Mesendoderm (in vitro differentiated cells): ENCODE measurements at regions not wholly inside any gene's neighbourhood (a gene's known extent, or its start where the extent isn't known, plus 50 kb on each side); places are given as distances from the start of the nearest gene placed in this dataset.

Experiments
- DNase-seq: peaks from one replicate; pipeline ENCODE4 v3.0.0; 2013
- H2AK5ac ChIP-seq: 2 replicates; pipeline ENCODE4 v1.6.1; 2013; ENCODE audit warnings: low read length, inconsistent platforms
- H2BK120ac ChIP-seq: 2 replicates; pipeline ENCODE4 v1.6.1; 2013; ENCODE audit warnings: low read depth, mild to moderate bottlenecking, low read length, moderate library complexity, mixed read lengths
- H2BK15ac ChIP-seq: replicated peaks from 2 replicates; pipeline ENCODE4 v1.6.1; 2013; ENCODE audit warnings: low read depth, mild to moderate bottlenecking, moderate library complexity
- H2BK5ac ChIP-seq: 2 replicates; pipeline ENCODE4 v1.6.1; 2013; ENCODE audit warnings: low read length, inconsistent platforms
- H3K18ac ChIP-seq: 2 replicates; pipeline ENCODE4 v1.6.1; 2013; ENCODE audit warnings: mild to moderate bottlenecking, low read length, mixed read lengths
- H3K23ac ChIP-seq: one replicate; pipeline ENCODE4 v1.6.1; 2013; ENCODE audit warnings: low read length
- H3K27ac ChIP-seq: 2 replicates; pipeline ENCODE4 v1.5.1; 2013; ENCODE audit warnings: low read depth, mild to moderate bottlenecking, inconsistent platforms, low read length, moderate library complexity
- H3K27me3 ChIP-seq: 2 replicates; pipeline ENCODE4 v1.6.1; 2013; ENCODE audit warnings: low read length, control low read depth, mild to moderate bottlenecking, inconsistent platforms; ENCODE audit not compliant: insufficient read depth, poor library complexity
- H3K36me3 ChIP-seq: 2 replicates; pipeline ENCODE4 v1.6.1; 2013; ENCODE audit warnings: low read length, inconsistent platforms; ENCODE audit not compliant: control insufficient read depth, insufficient read depth
- H3K4ac ChIP-seq: one replicate; pipeline ENCODE4 v1.6.1; 2013; ENCODE audit warnings: low read depth, mild to moderate bottlenecking, low read length, moderate library complexity
- H3K4me1 ChIP-seq: 2 replicates; pipeline ENCODE4 v1.6.1; 2013; ENCODE audit warnings: low read depth, low read length, inconsistent platforms; ENCODE audit not compliant: control insufficient read depth
- H3K4me2 ChIP-seq: 2 replicates; pipeline ENCODE4 v1.6.1; 2013; ENCODE audit warnings: low read length
- H3K4me3 ChIP-seq: 2 replicates; pipeline ENCODE4 v1.5.1; 2013; ENCODE audit warnings: mild to moderate bottlenecking, low read length
- H3K56ac ChIP-seq: one replicate; pipeline ENCODE4 v1.6.1; 2013; ENCODE audit warnings: low read length
- H3K79me1 ChIP-seq: 2 replicates; pipeline ENCODE4 v1.6.1; 2013; ENCODE audit warnings: low read length, inconsistent platforms
- H3K79me2 ChIP-seq: 2 replicates; pipeline ENCODE4 v1.6.1; 2013; ENCODE audit warnings: mild to moderate bottlenecking, low read length; ENCODE audit not compliant: control insufficient read depth, insufficient read depth
- H3K9ac ChIP-seq: 2 replicates; pipeline ENCODE4 v1.6.1; 2013; ENCODE audit warnings: low read length, inconsistent platforms
- H4K5ac ChIP-seq: one replicate; pipeline ENCODE4 v1.6.1; 2013; ENCODE audit warnings: low read length
- H4K8ac ChIP-seq: one replicate; pipeline ENCODE4 v1.6.1; 2013; ENCODE audit warnings: low read depth, mild to moderate bottlenecking, control low read depth, low read length, moderate library complexity
- WGBS: extraction: QIAGEN DNeasy Blood & Tissue Kit; methylation state at CpG from one replicate; pipeline ENCODE4 v1.1.7; 2013; ENCODE audit warnings: low lambda C conversion rate, missing lambda C conversion rate; ENCODE audit not compliant: insufficient coverage; ENCODE audit errors: extremely low coverage; 5-methylcytosine and 5-hydroxymethylcytosine counted together

GRCh38 chr9:97761056-97761598 lies 64.0 kb upstream of the XPA start:
- Histone ChIP-seq H3K27ac (no peak overlapping the region), H3K27me3 (no peaks in the 10 kb centered on the region), H3K18ac (no peak overlapping the region), H3K4me1 (no peaks in the 10 kb centered on the region), H3K79me1 (no peaks in the 10 kb centered on the region), H3K23ac (no peak overlapping the region), H3K4ac (no peak overlapping the region), H2BK15ac (no peak overlapping the region), H4K8ac (no peak overlapping the region), H3K4me2 (no peak overlapping the region), H2BK5ac (no peak overlapping the region), H3K9ac (no peak overlapping the region), H2BK120ac (no peak overlapping the region), H4K5ac (no peak overlapping the region), H3K56ac (no peak overlapping the region), H3K4me3 (no peak overlapping the region), H3K36me3 (no peaks in the 10 kb centered on the region), H2AK5ac (no peak overlapping the region), H3K79me2 (no peaks in the 10 kb centered on the region)
- no CpG with 5 or more reads among the region's 8 CpGs for WGBS
- DNase-seq = no peak

GRCh38 chr9:97761879-97762278 lies 64.7 kb upstream of the XPA start:
- H4K8ac ChIP-seq = no peak overlapping the region
- no peak overlapping the region for H3K18ac ChIP-seq
- no peak overlapping the region for H2BK15ac ChIP-seq
- H3K27me3 ChIP-seq = no peaks in the 10 kb centered on the region
- no peak overlapping the region for H4K5ac ChIP-seq
- no peak for DNase-seq
- H3K9ac ChIP-seq = no peak overlapping the region
- H3K36me3 ChIP-seq = no peaks in the 10 kb centered on the region
- H3K4me3 ChIP-seq = no peak overlapping the region
- H2BK5ac ChIP-seq = no peak overlapping the region
- no peak overlapping the region for H2AK5ac ChIP-seq
- no peak overlapping the region for H3K4me2 ChIP-seq
- no peak overlapping the region for H2BK120ac ChIP-seq
- H3K4ac ChIP-seq = no peak overlapping the region
- no peak overlapping the region for H3K27ac ChIP-seq
- no peak overlapping the region for H3K56ac ChIP-seq
- no peaks in the 10 kb centered on the region for H3K79me2 ChIP-seq
- H3K79me1 ChIP-seq = no peaks in the 10 kb centered on the region
- no CpG with 5 or more reads among the region's 8 CpGs for WGBS
- H3K23ac ChIP-seq = no peak overlapping the region
- no peaks in the 10 kb centered on the region for H3K4me1 ChIP-seq

- Histone ChIP-seq H3K4me3 (no peak overlapping the region), H3K56ac (no peak overlapping the region), H4K5ac (no peak overlapping the region), H3K23ac (no peak overlapping the region), H3K9ac (no peak overlapping the region), H3K4me2 (no peak overlapping the region), H3K4ac (no peak overlapping the region), H3K18ac (no peak overlapping the region), H3K27ac (no peak overlapping the region), H3K79me2 (no peaks in the 10 kb centered on the region), H2BK120ac (no peak overlapping the region), H3K36me3 (no peaks in the 10 kb centered on the region), H4K8ac (no peak overlapping the region), H2BK15ac (no peak overlapping the region), H3K4me1 (no peaks in the 10 kb centered on the region), H2BK5ac (no peak overlapping the region), H3K79me1 (no peaks in the 10 kb centered on the region), H3K27me3 (no peaks in the 10 kb centered on the region), H2AK5ac (no peak overlapping the region)
- WGBS = no CpG with 5 or more reads among the region's 4 CpGs
- DNase-seq = no peak
Observed at GRCh38 chr9:97763874-97764273, 66.7 kb upstream of the XPA start.

- Histone ChIP-seq H3K9ac (no peak overlapping the region), H3K4me2 (no peak overlapping the region), H3K36me3 (no peaks in the 10 kb centered on the region), H3K56ac (no peak overlapping the region), H3K79me2 (no peaks in the 10 kb centered on the region), H3K27ac (no peak overlapping the region), H2BK120ac (no peak overlapping the region), H3K27me3 (no peaks in the 10 kb centered on the region), H4K8ac (no peak overlapping the region), H3K79me1 (no peaks in the 10 kb centered on the region), H2AK5ac (no peak overlapping the region), H3K4me3 (no peak overlapping the region), H2BK15ac (no peak overlapping the region), H2BK5ac (no peak overlapping the region), H3K4ac (no peak overlapping the region), H4K5ac (no peak overlapping the region), H3K4me1 (no peaks in the 10 kb centered on the region), H3K23ac (no peak overlapping the region), H3K18ac (no peak overlapping the region)
- no peak for DNase-seq
- WGBS = no CpG with 5 or more reads among the region's 2 CpGs
Observed at GRCh38 chr9:97766092-97766491, 69.0 kb upstream of the XPA start.

- H3K36me3 ChIP-seq = no peaks in the 10 kb centered on the region
- no peaks in the 10 kb centered on the region for H3K79me1 ChIP-seq
- H4K5ac ChIP-seq = no peak overlapping the region
- no peaks in the 10 kb centered on the region for H3K79me2 ChIP-seq
- H2BK5ac ChIP-seq = no peak overlapping the region
- no peak overlapping the region for H3K18ac ChIP-seq
- H3K27me3 ChIP-seq = no peaks in the 10 kb centered on the region
- no peak overlapping the region for H4K8ac ChIP-seq
- H3K4ac ChIP-seq = no peak overlapping the region
- no peak overlapping the region for H2BK120ac ChIP-seq
- no peak overlapping the region for H3K56ac ChIP-seq
- H3K23ac ChIP-seq = no peak overlapping the region
- DNase-seq = no peak
- H3K9ac ChIP-seq = no peak overlapping the region
- no CpG with 5 or more reads among the region's 3 CpGs for WGBS
- H3K4me2 ChIP-seq = no peak overlapping the region
- no peak overlapping the region for H3K27ac ChIP-seq
- no peak overlapping the region for H2BK15ac ChIP-seq
- no peak overlapping the region for H2AK5ac ChIP-seq
- H3K4me1 ChIP-seq = no peaks in the 10 kb centered on the region
- no peak overlapping the region for H3K4me3 ChIP-seq
Observed at GRCh38 chr9:97766610-97767009, 69.5 kb upstream of the XPA start.

- no peaks in the 10 kb centered on the region for H3K4me1 ChIP-seq
Observed at GRCh38 chr9:97767891-97768290, 70.8 kb upstream of the XPA start.

More at GRCh38 chr9:97767891-97768290, 70.8 kb upstream of the XPA start:
- DNase-seq = no peak
- H3K79me2 ChIP-seq = no peaks in the 10 kb centered on the region
- no CpG with 5 or more reads among the region's 2 CpGs for WGBS
- H2BK15ac ChIP-seq = no peak overlapping the region
- H4K8ac ChIP-seq = no peak overlapping the region
- no peak overlapping the region for H3K23ac ChIP-seq
- no peak overlapping the region for H4K5ac ChIP-seq
- H3K79me1 ChIP-seq = no peaks in the 10 kb centered on the region
- no peak overlapping the region for H3K27ac ChIP-seq
- H3K4me3 ChIP-seq = no peak overlapping the region
- no peak overlapping the region for H3K4me2 ChIP-seq
- no peak overlapping the region for H3K9ac ChIP-seq
- no peak overlapping the region for H3K56ac ChIP-seq
- no peak overlapping the region for H3K4ac ChIP-seq
- no peaks in the 10 kb centered on the region for H3K36me3 ChIP-seq
- no peak overlapping the region for H2BK5ac ChIP-seq
- H2BK120ac ChIP-seq = no peak overlapping the region
- no peak overlapping the region for H3K18ac ChIP-seq
- H2AK5ac ChIP-seq = no peak overlapping the region
- no peaks in the 10 kb centered on the region for H3K27me3 ChIP-seq
